ENCODE measurements at regions not wholly inside any gene's neighbourhood (a gene's known extent, or its start where the extent isn't known, plus 50 kb on each side); places are given as distances from the start of the nearest gene placed in this dataset.

- no peaks in the 10 kb centered on the region for H3K27me3 ChIP-seq (ENCODE audit: insufficient read depth, low read depth, severe bottlenecking)
- no peak for DNase-seq
- no peaks in the 10 kb centered on the region for H3K36me3 ChIP-seq
- no peaks in the 10 kb centered on the region for H3K9me3 ChIP-seq (ENCODE audit: severe bottlenecking)
- H3K4me3 ChIP-seq (ENCODE audit: low read depth, low read length), result no peak overlapping the region
- TF ChIP-seq CTCF (IDR thresholded peaks at IDR 0.05; ENCODE audit: low read depth, low read length), result no peak
- H3K27ac ChIP-seq, result no peak overlapping the region
Measured at GRCh38 chr2:145086910-145087309, 567.0 kb upstream of the ZEB2 start.

GRCh38 chr2:145085612-145086011 lies 565.7 kb upstream of the ZEB2 start:
- TF ChIP-seq CTCF (IDR thresholded peaks at IDR 0.05; ENCODE audit: low read depth, low read length), result no peak
- H3K27me3 ChIP-seq (ENCODE audit: insufficient read depth, low read depth, severe bottlenecking), result no peaks in the 10 kb centered on the region
- H3K9me3 ChIP-seq (ENCODE audit: severe bottlenecking), result no peaks in the 10 kb centered on the region
- no peak overlapping the region for H3K27ac ChIP-seq
- H3K36me3 ChIP-seq, result no peaks in the 10 kb centered on the region
- H3K4me3 ChIP-seq (ENCODE audit: low read depth, low read length), result no peak overlapping the region
- no peak for DNase-seq

GRCh38 chr2:145080426-145080825 lies 560.5 kb upstream of the ZEB2 start:
- DNase-seq, result no peak
- Histone ChIP-seq H3K4me3 (ENCODE audit: low read depth, low read length) (no peak overlapping the region), H3K27me3 (ENCODE audit: insufficient read depth, low read depth, severe bottlenecking) (no peaks in the 10 kb centered on the region), H3K27ac (no peak overlapping the region), H3K9me3 (ENCODE audit: severe bottlenecking) (no peaks in the 10 kb centered on the region), H3K36me3 (no peaks in the 10 kb centered on the region)
- TF ChIP-seq CTCF (IDR thresholded peaks at IDR 0.05; ENCODE audit: low read depth, low read length), result no peak

GRCh38 chr2:145079641-145080040 lies 559.7 kb upstream of the ZEB2 start:
- no peaks in the 10 kb centered on the region for H3K36me3 ChIP-seq
- no peak for TF ChIP-seq CTCF (IDR thresholded peaks at IDR 0.05; ENCODE audit: low read depth, low read length)
- no peaks in the 10 kb centered on the region for H3K9me3 ChIP-seq (ENCODE audit: severe bottlenecking)
- H3K27ac ChIP-seq, result no peak overlapping the region
- no peak overlapping the region for H3K4me3 ChIP-seq (ENCODE audit: low read depth, low read length)
- no peaks in the 10 kb centered on the region for H3K27me3 ChIP-seq (ENCODE audit: insufficient read depth, low read depth, severe bottlenecking)
- DNase-seq, result no peak

- H3K9me3 ChIP-seq (ENCODE audit: severe bottlenecking), result no peaks in the 10 kb centered on the region
- no peaks in the 10 kb centered on the region for H3K27me3 ChIP-seq (ENCODE audit: insufficient read depth, low read depth, severe bottlenecking)
- TF ChIP-seq CTCF (IDR thresholded peaks at IDR 0.05; ENCODE audit: low read depth, low read length), result no peak
- no peaks in the 10 kb centered on the region for H3K36me3 ChIP-seq
- H3K27ac ChIP-seq, result no peak overlapping the region
- DNase-seq, result no peak
- no peak overlapping the region for H3K4me3 ChIP-seq (ENCODE audit: low read depth, low read length)
Measured at GRCh38 chr2:145078923-145079322, 559.0 kb upstream of the ZEB2 start.

GRCh38 chr2:145076085-145076484 lies 556.2 kb upstream of the ZEB2 start:
- no peak overlapping the region for H3K4me3 ChIP-seq (ENCODE audit: low read depth, low read length)
- H3K27me3 ChIP-seq (ENCODE audit: insufficient read depth, low read depth, severe bottlenecking), result no peaks in the 10 kb centered on the region
- DNase-seq, result no peak
- no peak overlapping the region for H3K27ac ChIP-seq
- no peaks in the 10 kb centered on the region for H3K9me3 ChIP-seq (ENCODE audit: severe bottlenecking)
- no peak for TF ChIP-seq CTCF (IDR thresholded peaks at IDR 0.05; ENCODE audit: low read depth, low read length)
- no peaks in the 10 kb centered on the region for H3K36me3 ChIP-seq

Data from WERI-Rb-1 (cell line).